HG03442 (cell line): ENCODE measurements at regions not wholly inside any gene's neighbourhood (a gene's known extent, or its start where the extent isn't known, plus 50 kb on each side); places are given as distances from the start of the nearest gene placed in this dataset.
"Not testable (repeated sequence)": the region's sequence is repeated elsewhere in the genome, so short reads cannot be mapped to it uniquely, and the experiment has no call there.

Source experiments
- ATAC-seq: cut with Tn5 transposase; IDR thresholded peaks from one replicate; pipeline ENCODE4 v1.9.1; 2021; ENCODE audit warnings: mild to moderate bottlenecking, moderate library complexity; ENCODE audit not compliant: unreplicated experiment

GRCh38 chr6:105562027-105562426 lies 159.1 kb upstream of the PREP start:
- ATAC-seq, result no peak

DNA sequence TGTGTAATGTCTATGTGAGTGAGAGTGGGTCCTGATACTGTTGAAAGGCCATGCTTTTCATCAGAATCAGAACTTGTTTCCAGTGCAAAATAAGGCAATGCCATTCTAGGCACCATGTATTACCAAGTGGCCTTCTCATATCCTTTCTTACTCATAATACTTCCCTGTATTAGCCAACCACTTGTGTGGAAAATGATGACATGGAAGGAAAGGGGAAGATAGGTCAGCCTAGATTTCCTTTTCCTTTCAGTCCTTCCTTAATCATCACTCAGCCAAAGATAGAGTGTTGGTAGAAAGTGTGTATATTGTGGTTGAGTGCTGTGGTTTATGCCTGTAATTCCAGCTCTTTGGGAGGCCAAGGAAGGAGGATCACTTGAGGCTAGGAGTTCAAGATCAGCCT lies 158.6 kb upstream of the PREP start:
- ATAC-seq, result no peak

GRCh38 chr6:105560611-105561066 lies 157.8 kb upstream of the PREP start:
- ATAC-seq, result peak; percentile 98

DNA sequence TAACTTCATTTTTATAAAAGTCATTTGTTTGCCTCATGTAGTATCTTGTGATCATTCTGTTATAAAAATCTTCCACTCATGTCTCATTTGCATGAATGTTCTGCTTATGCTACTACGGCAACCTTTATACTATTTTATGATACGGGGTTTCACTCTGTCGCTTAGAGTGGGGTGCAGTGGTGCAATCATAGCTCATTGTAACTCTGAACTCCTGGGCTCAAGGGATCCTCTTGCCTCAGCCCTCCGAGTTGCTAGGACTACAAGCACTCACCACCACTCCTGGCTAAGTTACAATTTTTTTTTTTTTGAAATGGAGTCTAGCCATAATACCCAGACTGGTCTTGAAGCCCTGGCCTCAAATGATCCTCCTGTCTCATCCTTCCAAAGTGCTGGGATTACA lies 154.4 kb upstream of the PREP start:
- no peak for ATAC-seq

GRCh38 chr6:105553171-105553570 lies 150.3 kb upstream of the PREP start:
- ATAC-seq, result no peak

- ATAC-seq, result no peak
These were observed 148.2 kb upstream of the PREP start for GRCh38 chr6:105550955-105551620.

- ATAC-seq, result no peak
These were observed 143.9 kb upstream of the PREP start for GRCh38 chr6:105546754-105547153.

DNA sequence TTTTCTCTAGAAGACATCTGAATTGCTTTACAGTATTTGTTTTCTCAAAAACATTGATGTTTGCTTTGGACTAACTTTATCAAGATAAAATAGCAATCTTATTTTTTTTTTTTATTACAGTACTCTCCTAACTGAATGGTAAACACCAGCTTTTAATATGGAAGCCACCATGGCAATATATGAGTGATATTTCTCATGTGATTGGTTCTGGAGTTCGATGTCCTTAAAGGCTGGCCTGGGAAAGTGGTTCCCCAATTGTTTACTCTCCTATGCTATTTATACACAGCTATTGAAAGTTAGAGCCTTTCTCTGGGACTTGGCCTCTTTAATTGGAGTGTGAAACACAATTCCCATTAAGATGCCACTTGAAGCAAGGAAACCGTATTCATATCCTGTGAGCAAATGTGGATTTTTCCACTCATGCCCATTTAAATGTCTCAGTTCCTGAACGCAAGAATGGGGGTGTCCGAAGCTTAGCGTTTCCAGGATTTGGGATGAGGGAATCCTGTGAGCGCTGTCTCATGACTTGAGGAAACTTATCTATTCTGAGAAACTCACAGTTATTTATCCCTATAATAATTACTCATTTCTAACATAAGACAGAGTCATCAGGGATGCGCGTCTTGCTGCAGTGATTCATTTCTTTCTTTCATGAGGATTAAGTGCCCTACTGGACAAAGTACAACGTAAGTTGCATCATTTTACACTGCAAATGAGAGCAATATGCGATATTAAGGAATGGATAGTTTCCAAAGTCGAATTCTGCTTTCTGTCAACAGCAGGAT lies 143.3 kb upstream of the PREP start:
- ATAC-seq, result no peak

GRCh38 chr6:105545228-105545920 lies 142.5 kb upstream of the PREP start:
- ATAC-seq, result no peak

- ATAC-seq, result no peak
These were observed 137.0 kb upstream of the PREP start for GRCh38 chr6:105539911-105540310.

- no peak for ATAC-seq
These were observed 135.2 kb upstream of the PREP start for GRCh38 chr6:105537981-105538578.

DNA sequence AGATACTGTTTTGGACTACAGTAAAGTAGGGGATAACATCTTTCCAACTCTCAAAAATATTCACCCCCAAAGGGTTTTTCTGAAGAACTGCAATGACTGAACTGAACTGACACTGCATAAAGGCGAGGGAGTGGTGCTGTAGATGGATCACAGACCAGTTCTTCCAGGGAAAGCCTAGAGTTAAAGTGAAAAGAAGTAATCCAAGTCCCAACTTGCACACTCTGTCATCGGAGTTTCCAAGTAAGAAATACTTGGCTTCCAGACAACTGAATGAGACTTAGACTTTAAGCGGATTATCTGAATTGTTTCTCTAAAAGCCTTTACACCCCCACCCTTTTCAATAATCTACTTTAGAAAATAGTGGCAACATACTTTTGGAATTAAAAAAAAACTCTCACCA lies 134.1 kb upstream of the PREP start:
- no peak for ATAC-seq

DNA sequence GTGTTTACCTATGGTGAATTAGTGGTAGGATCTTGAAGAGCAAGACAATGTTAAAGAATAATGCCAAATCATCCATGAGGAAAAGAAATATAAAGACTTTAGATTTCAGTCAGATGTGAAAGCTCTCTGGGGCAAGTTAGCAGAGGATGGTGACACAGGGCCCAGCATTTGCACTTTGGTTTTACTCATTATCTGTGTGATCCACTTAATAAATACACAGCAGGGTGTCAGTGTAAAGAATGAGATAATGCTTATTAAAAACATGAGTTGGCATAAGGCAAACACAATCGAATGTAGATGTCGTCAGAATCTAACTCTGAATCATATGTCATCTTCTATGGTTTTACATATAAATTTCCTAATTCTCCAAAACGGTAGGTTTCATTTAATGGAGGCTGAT lies 130.4 kb upstream of the PREP start:
- ATAC-seq, result no peak

- no peak for ATAC-seq
These were observed 123.5 kb upstream of the PREP start for GRCh38 chr6:105526225-105526872.

DNA sequence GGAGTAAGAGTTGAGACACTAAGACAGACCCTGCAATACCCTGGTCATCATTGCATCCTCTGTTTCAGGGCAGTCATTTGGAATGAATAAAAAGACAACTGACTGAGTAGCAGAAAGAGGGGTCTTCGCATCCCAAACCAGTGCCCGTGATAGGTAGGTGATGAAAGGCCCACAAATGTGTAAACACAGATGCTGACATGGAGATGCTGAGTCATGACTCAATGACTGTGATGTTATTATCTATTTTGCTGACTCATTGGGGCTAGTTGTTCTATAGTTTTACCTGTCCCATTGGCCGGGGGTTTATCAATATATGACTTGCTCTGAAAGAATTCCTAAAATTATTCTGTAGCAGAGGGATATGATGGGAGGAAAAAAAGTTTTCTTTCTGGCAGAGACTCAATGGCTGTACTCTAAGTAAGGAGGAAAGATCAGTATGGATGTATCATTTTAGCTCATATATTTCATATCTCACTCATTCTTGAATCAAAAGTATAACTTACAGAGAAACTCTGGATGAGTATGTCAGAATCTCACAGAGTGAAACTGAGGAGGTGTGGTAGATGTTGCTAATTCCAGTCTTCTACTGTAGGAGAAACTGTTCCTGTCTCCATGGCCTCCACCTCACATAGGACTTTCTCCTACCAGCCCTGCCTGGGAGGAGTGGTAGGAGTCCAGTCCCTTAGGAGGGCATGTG lies 119.9 kb upstream of the PREP start:
- no peak for ATAC-seq

GRCh38 chr6:105519954-105520353 lies 117.1 kb upstream of the PREP start:
- ATAC-seq, result no peak

DNA sequence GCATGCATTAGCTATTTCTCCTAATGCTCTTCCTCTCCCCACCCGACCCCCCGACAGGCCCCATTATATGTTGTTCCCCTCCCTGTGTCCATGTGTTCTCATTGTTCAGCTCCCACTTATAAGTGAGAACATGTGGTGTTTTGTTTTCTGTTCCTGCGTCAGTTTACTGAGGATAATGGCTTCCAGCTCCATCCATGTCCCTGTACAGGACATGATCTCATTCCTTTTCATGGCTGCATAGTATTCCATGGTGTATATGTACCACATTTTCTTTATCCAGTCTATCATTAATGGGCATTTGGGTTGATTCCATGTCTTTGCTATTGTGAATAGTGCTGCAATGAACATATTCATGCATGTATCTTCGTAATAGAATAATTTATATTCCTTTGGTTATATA lies 116.1 kb upstream of the PREP start:
- not testable (repeated sequence) for ATAC-seq

DNA sequence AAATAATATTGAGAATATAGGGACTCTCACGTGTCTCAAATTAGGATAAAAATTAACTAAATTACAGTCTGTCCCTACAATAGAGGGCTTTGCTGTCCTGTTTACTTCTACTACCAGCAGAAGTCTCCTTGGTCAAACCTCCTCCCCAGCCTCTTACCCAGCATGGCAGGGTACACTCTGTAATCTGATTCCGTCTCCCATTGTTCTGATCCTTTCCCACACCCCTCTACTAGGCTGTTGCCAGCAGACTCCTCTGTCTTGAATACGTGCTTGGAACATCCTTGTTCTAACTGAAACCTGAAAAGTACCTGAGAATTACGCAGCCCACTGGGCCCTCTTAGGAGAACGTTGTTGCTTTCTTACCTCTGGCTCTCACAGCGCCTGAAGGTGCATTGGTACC lies 112.2 kb upstream of the PREP start:
- ATAC-seq, result no peak

GRCh38 chr6:105514306-105514705 lies 111.4 kb upstream of the PREP start:
- no peak for ATAC-seq

GRCh38 chr6:105511639-105512038 lies 108.8 kb upstream of the PREP start:
- ATAC-seq, result no peak
